ENCODE measurements at regions not wholly inside any gene's neighbourhood (a gene's known extent, or its start where the extent isn't known, plus 50 kb on each side); places are given as distances from the start of the nearest gene placed in this dataset.
"Not testable (repeated sequence)": the region's sequence is repeated elsewhere in the genome, so short reads cannot be mapped to it uniquely, and the experiment has no call there.

- Histone ChIP-seq H3K4me2 (ENCODE audit: low read length) (no peak overlapping the region), H3K27me3 (ENCODE audit: insufficient read depth, low read length) (no peaks in the 10 kb centered on the region; the same call in 1 of the 2 replicates), H3K9me2 (ENCODE audit: low read depth, low read length) (no peaks in the 10 kb centered on the region), H3K36me3 (ENCODE audit: insufficient read depth, low read length) (no peaks in the 10 kb centered on the region), H3K9ac (ENCODE audit: low read length) (no peak overlapping the region), H3K79me2 (ENCODE audit: insufficient read depth, low read length) (no peaks in the 10 kb centered on the region), H3F3A (ENCODE audit: insufficient read depth, low read length) (no peaks in the 10 kb centered on the region), H3K27ac (ENCODE audit: low read depth, low read length, poor library complexity, severe bottlenecking) (no peak overlapping the region), H3K4me1 (ENCODE audit: insufficient read depth, low read length, severe bottlenecking) (no peaks in the 10 kb centered on the region), H2AFZ (ENCODE audit: low read length) (no peak overlapping the region), H4K20me1 (ENCODE audit: insufficient read depth, low read length) (no peaks in the 10 kb centered on the region), H3K9me3 (ENCODE audit: low read length) (no peaks in the 10 kb centered on the region), H3K4me3 (ENCODE audit: low read depth, low read length, poor library complexity, severe bottlenecking) (no peak overlapping the region)
- TF ChIP-seq, protein P1, sequence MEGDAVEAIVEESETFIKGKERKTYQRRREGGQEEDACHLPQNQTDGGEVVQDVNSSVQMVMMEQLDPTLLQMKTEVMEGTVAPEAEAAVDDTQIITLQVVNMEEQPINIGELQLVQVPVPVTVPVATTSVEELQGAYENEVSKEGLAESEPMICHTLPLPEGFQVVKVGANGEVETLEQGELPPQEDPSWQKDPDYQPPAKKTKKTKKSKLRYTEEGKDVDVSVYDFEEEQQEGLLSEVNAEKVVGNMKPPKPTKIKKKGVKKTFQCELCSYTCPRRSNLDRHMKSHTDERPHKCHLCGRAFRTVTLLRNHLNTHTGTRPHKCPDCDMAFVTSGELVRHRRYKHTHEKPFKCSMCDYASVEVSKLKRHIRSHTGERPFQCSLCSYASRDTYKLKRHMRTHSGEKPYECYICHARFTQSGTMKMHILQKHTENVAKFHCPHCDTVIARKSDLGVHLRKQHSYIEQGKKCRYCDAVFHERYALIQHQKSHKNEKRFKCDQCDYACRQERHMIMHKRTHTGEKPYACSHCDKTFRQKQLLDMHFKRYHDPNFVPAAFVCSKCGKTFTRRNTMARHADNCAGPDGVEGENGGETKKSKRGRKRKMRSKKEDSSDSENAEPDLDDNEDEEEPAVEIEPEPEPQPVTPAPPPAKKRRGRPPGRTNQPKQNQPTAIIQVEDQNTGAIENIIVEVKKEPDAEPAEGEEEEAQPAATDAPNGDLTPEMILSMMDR (IDR thresholded peaks at IDR 0.05; ENCODE audit: low read length), result no peak
- no peak for TF ChIP-seq EZH2 (IDR thresholded peaks at IDR 0.05; ENCODE audit: borderline replicate concordance, low read length)
Observed at GRCh38 chr13:72620874-72621273, 106.6 kb downstream of the MZT1 start.

GRCh38 chr13:72617951-72618350, 109.5 kb downstream of the MZT1 start:
- Histone ChIP-seq H3K9ac (ENCODE audit: low read length) (no peak overlapping the region), H3K4me3 (ENCODE audit: low read depth, low read length, poor library complexity, severe bottlenecking) (no peak overlapping the region), H3F3A (ENCODE audit: insufficient read depth, low read length) (no peaks in the 10 kb centered on the region), H3K27ac (ENCODE audit: low read depth, low read length, poor library complexity, severe bottlenecking) (no peak overlapping the region), H3K27me3 (ENCODE audit: insufficient read depth, low read length) (no peaks in the 10 kb centered on the region; the same call in 1 of the 2 replicates), H2AFZ (ENCODE audit: low read length) (no peak overlapping the region), H3K79me2 (ENCODE audit: insufficient read depth, low read length) (no peaks in the 10 kb centered on the region), H3K9me2 (ENCODE audit: low read depth, low read length) (no peaks in the 10 kb centered on the region), H3K9me3 (ENCODE audit: low read length) (no peaks in the 10 kb centered on the region), H3K4me2 (ENCODE audit: low read length) (no peak overlapping the region), H4K20me1 (ENCODE audit: insufficient read depth, low read length) (no peaks in the 10 kb centered on the region), H3K4me1 (ENCODE audit: insufficient read depth, low read length, severe bottlenecking) (no peaks in the 10 kb centered on the region), H3K36me3 (ENCODE audit: insufficient read depth, low read length) (no peaks in the 10 kb centered on the region)
- TF ChIP-seq, protein P1 (IDR thresholded peaks at IDR 0.05; ENCODE audit: low read length), result no peak
- no peak for TF ChIP-seq EZH2 (IDR thresholded peaks at IDR 0.05; ENCODE audit: borderline replicate concordance, low read length)

- H3K4me3 ChIP-seq (ENCODE audit: low read depth, low read length, poor library complexity, severe bottlenecking), result no peak overlapping the region
- no peaks in the 10 kb centered on the region for H3F3A ChIP-seq (ENCODE audit: insufficient read depth, low read length)
- TF ChIP-seq, protein P1 (IDR thresholded peaks at IDR 0.05; ENCODE audit: low read length), result no peak
- TF ChIP-seq EZH2 (IDR thresholded peaks at IDR 0.05; ENCODE audit: borderline replicate concordance, low read length), result no peak
- no peak overlapping the region for H3K9ac ChIP-seq (ENCODE audit: low read length)
- no peaks in the 10 kb centered on the region for H3K4me1 ChIP-seq (ENCODE audit: insufficient read depth, low read length, severe bottlenecking)
- H3K36me3 ChIP-seq (ENCODE audit: insufficient read depth, low read length), result no peaks in the 10 kb centered on the region
- no peaks in the 10 kb centered on the region; the same call in 1 of the 2 replicates for H3K27me3 ChIP-seq (ENCODE audit: insufficient read depth, low read length)
- no peaks in the 10 kb centered on the region for H3K79me2 ChIP-seq (ENCODE audit: insufficient read depth, low read length)
- H3K27ac ChIP-seq (ENCODE audit: low read depth, low read length, poor library complexity, severe bottlenecking), result no peak overlapping the region
- H4K20me1 ChIP-seq (ENCODE audit: insufficient read depth, low read length), result no peaks in the 10 kb centered on the region
- no peaks in the 10 kb centered on the region for H3K9me2 ChIP-seq (ENCODE audit: low read depth, low read length)
- no peak overlapping the region for H2AFZ ChIP-seq (ENCODE audit: low read length)
- H3K9me3 ChIP-seq (ENCODE audit: low read length), result no peaks in the 10 kb centered on the region
- no peak overlapping the region for H3K4me2 ChIP-seq (ENCODE audit: low read length)
Observed at GRCh38 chr13:72617186-72617585, 110.2 kb downstream of the MZT1 start.

DNA sequence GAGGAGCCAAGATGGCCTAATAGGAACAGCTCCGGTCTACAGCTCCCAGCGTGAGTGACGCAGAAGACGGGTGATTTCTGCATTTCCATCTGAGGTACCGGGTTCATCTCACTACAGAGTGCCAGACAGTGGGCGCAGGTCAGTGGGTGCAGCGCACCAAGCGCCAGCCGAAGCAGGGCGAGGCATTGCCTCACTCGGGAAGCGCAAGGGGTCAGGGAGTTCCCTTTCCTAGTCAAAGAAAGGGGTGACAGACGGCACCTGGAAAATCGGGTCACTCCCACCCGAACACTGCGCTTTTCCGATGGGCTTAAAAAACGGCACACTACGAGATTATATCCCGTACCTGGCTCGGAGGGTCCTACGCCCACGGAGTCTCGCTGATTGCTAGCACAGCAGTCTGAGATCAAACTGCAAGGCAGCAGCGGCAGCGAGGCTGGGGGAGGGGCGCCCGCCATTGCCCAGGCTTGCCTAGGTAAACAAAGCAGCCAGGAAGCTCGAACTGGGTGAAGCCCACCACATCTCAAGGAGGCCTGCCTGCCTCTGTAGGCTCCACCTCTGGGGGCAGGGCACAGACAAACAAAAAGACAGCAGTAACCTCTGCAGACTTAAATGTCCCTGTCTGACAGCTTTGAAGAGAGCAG, 117.1 kb downstream of the MZT1 start:
- H3K27me3 ChIP-seq (ENCODE audit: insufficient read depth, low read length); H3K9me3 ChIP-seq (ENCODE audit: low read length); H4K20me1 ChIP-seq (ENCODE audit: insufficient read depth, low read length); H3K36me3 ChIP-seq (ENCODE audit: insufficient read depth, low read length); H3K9me2 ChIP-seq (ENCODE audit: low read depth, low read length); H3F3A ChIP-seq (ENCODE audit: insufficient read depth, low read length); H3K79me2 ChIP-seq (ENCODE audit: insufficient read depth, low read length); H3K9ac ChIP-seq (ENCODE audit: low read length); H3K27ac ChIP-seq (ENCODE audit: low read depth, low read length, poor library complexity, severe bottlenecking); H3K4me3 ChIP-seq (ENCODE audit: low read depth, low read length, poor library complexity, severe bottlenecking); H3K4me1 ChIP-seq (ENCODE audit: insufficient read depth, low read length, severe bottlenecking); H3K4me2 ChIP-seq (ENCODE audit: low read length); H2AFZ ChIP-seq (ENCODE audit: low read length): not testable (repeated sequence)

All from OCI-LY1 (cell line).